ENCODE measurements at regions not wholly inside any gene's neighbourhood (a gene's known extent, or its start where the extent isn't known, plus 50 kb on each side); places are given as distances from the start of the nearest gene placed in this dataset.

- TF ChIP-seq CTCF (IDR thresholded peaks at IDR 0.05 in 4 of 5, conservative IDR thresholded peaks at IDR 0.05 in 1 of 5): no peak
- TF ChIP-seq POLR2A (IDR thresholded peaks at IDR 0.05): no peak
These were observed 712.2 kb downstream of the CDH8 start for GRCh38 chr16:61324044-61324443.
